HEK293 (cell line): ENCODE measurements at regions not wholly inside any gene's neighbourhood (a gene's known extent, or its start where the extent isn't known, plus 50 kb on each side); places are given as distances from the start of the nearest gene placed in this dataset.

Source experiments
- CTCF ChIA-PET: fragments of 350-600 bp; formaldehyde crosslinking; extraction: SDS; loops from one replicate; lab custom pipeline; 2021; ENCODE audit warnings: antibody characterized with exemption; lab: Yijun Ruan, JAX
- POLR2A ChIA-PET: fragments of 300-600 bp; formaldehyde crosslinking; extraction: SDS; loops from one replicate; lab custom pipeline; 2020; ENCODE audit warnings: antibody characterized with exemption, inconsistent platforms; lab: Yijun Ruan, JAX
- H3K27ac ChIP-seq: fragments of 200-500 bp; sonication (Bioruptor generic); 2 replicates; pipeline ENCODE4 v1.5.1; 2014; ENCODE audit warnings: low read depth, low read length, control low read depth, inconsistent platforms; ENCODE audit errors: extremely low read depth
- H3K36me3 ChIP-seq, 2 experiments: fragments of 200-500 bp in 1 of 2; sonication (Bioruptor generic) in 1 of 2; 1 replicate in 1 of 2; 2 replicates in 1 of 2; pipeline ENCODE4 v1.5.1; 2014 to 2017; ENCODE audit warnings: inconsistent platforms in 2 of 2, low read length in 2 of 2; ENCODE audit not compliant: control insufficient read depth in 2 of 2, insufficient read depth in 1 of 2
- H3K4me1 ChIP-seq: fragments of 200-500 bp; sonication (Bioruptor generic); 2 replicates; pipeline ENCODE4 v1.5.1; 2014; ENCODE audit warnings: mild to moderate bottlenecking, low read length, inconsistent platforms; ENCODE audit not compliant: control insufficient read depth, insufficient read depth
- H3K4me3 ChIP-seq: 2 replicates; pipeline ENCODE4 v1.5.1; 2011; ENCODE audit warnings: low read depth, mild to moderate bottlenecking, control low read depth, low read length, moderate library complexity
- H3K9me3 ChIP-seq: fragments of 200-500 bp; sonication (Bioruptor generic); 2 replicates; pipeline ENCODE4 v1.5.1; 2014; ENCODE audit warnings: low read depth, low read length, inconsistent platforms; ENCODE audit not compliant: control insufficient read depth, insufficient read depth
- MZF1 ChIP-seq: fragments of 450-650 bp; formaldehyde crosslinking; IDR thresholded peaks from 2 replicates; pipeline ENCODE4 v1.5.1; 2017; ENCODE audit warnings: missing biosample characterization, missing genetic modification characterization, borderline replicate concordance
- PRDM4 ChIP-seq: fragments of 450-650 bp; formaldehyde crosslinking; IDR thresholded peaks from 2 replicates; pipeline ENCODE4 v1.5.1; 2017; ENCODE audit warnings: missing biosample characterization, missing genetic modification characterization
- SCRT1 ChIP-seq: fragments of 450-650 bp; formaldehyde crosslinking; IDR thresholded peaks from 2 replicates; pipeline ENCODE4 v1.5.1; 2016; ENCODE audit warnings: missing biosample characterization, missing genetic modification characterization, borderline replicate concordance
- ZBTB11 ChIP-seq: fragments of 450-650 bp; formaldehyde crosslinking; conservative IDR thresholded peaks from 2 replicates; pipeline ENCODE4 v1.5.1; 2016; ENCODE audit warnings: low read depth, missing biosample characterization, missing genetic modification characterization
- ZNF10 ChIP-seq: fragments of 450-650 bp; formaldehyde crosslinking; IDR thresholded peaks from 2 replicates; pipeline ENCODE4 v1.5.1; 2017; ENCODE audit warnings: missing biosample characterization, missing genetic modification characterization
- ZNF18 ChIP-seq: fragments of 450-650 bp; formaldehyde crosslinking; IDR thresholded peaks from 2 replicates; pipeline ENCODE4 v1.5.1; 2016; ENCODE audit warnings: missing biosample characterization, missing genetic modification characterization
- ZNF184 ChIP-seq: fragments of 450-650 bp; IDR thresholded peaks from 2 replicates; pipeline ENCODE4 v1.5.1; 2018; ENCODE audit warnings: missing biosample characterization, mild to moderate bottlenecking, missing genetic modification characterization
- ZNF202 ChIP-seq: fragments of 450-650 bp; formaldehyde crosslinking; IDR thresholded peaks from 2 replicates; pipeline ENCODE4 v1.5.1; 2016; ENCODE audit warnings: missing biosample characterization, missing genetic modification characterization, borderline replicate concordance
- ZNF211 ChIP-seq: fragments of 450-650 bp; formaldehyde crosslinking; IDR thresholded peaks from 2 replicates; pipeline ENCODE4 v1.5.1; 2016; ENCODE audit warnings: low read depth, missing biosample characterization, missing genetic modification characterization
- ZNF248 ChIP-seq: fragments of 450-650 bp; formaldehyde crosslinking; IDR thresholded peaks from 2 replicates; pipeline ENCODE4 v1.5.1; 2017; ENCODE audit warnings: missing biosample characterization, missing genetic modification characterization
- ZNF302 ChIP-seq: fragments of 450-650 bp; formaldehyde crosslinking; IDR thresholded peaks from 2 replicates; pipeline ENCODE4 v1.5.1; 2016; ENCODE audit warnings: missing biosample characterization, missing genetic modification characterization, low read depth
- ZNF335 ChIP-seq: fragments of 450-650 bp; formaldehyde crosslinking; conservative IDR thresholded peaks from 2 replicates; pipeline ENCODE4 v1.5.1; 2016; ENCODE audit warnings: missing biosample characterization, missing genetic modification characterization
- ZNF341 ChIP-seq: fragments of 450-650 bp; formaldehyde crosslinking; IDR thresholded peaks from 2 replicates; pipeline ENCODE4; 2016; ENCODE audit warnings: low read depth, missing biosample characterization, missing genetic modification characterization
- ZNF350 ChIP-seq: fragments of 450-650 bp; formaldehyde crosslinking; IDR thresholded peaks from 2 replicates; pipeline ENCODE4 v1.5.0; 2017; ENCODE audit warnings: missing biosample characterization, mild to moderate bottlenecking, missing genetic modification characterization
- ZNF530 ChIP-seq: fragments of 450-650 bp; formaldehyde crosslinking; IDR thresholded peaks from 2 replicates; pipeline ENCODE4 v1.5.1; 2016; ENCODE audit warnings: low read depth, missing biosample characterization, missing genetic modification characterization
- ZNF558 ChIP-seq: fragments of 450-650 bp; formaldehyde crosslinking; IDR thresholded peaks from 2 replicates; pipeline ENCODE4 v1.5.1; 2016; ENCODE audit warnings: missing biosample characterization, missing genetic modification characterization
- ZNF623 ChIP-seq: fragments of 450-650 bp; formaldehyde crosslinking; IDR thresholded peaks from 2 replicates; pipeline ENCODE4 v1.5.1; 2016; ENCODE audit warnings: missing biosample characterization, missing genetic modification characterization
- ZNF629 ChIP-seq: fragments of 450-650 bp; formaldehyde crosslinking; IDR thresholded peaks from 2 replicates; pipeline ENCODE4 v1.5.1; 2017; ENCODE audit warnings: missing biosample characterization, missing genetic modification characterization
- ZNF677 ChIP-seq: fragments of 450-650 bp; IDR thresholded peaks from 2 replicates; pipeline ENCODE4 v1.5.0; 2018; ENCODE audit warnings: missing biosample characterization, mild to moderate bottlenecking, missing genetic modification characterization, moderate library complexity
- ZNF837 ChIP-seq: fragments of 450-650 bp; formaldehyde crosslinking; IDR thresholded peaks from 2 replicates; pipeline ENCODE4 v1.5.1; 2016; ENCODE audit warnings: missing biosample characterization, missing genetic modification characterization
- ZNF843 ChIP-seq: fragments of 450-650 bp; formaldehyde crosslinking; IDR thresholded peaks from 2 replicates; pipeline ENCODE4 v1.5.1; 2016; ENCODE audit warnings: missing biosample characterization, missing genetic modification characterization
- ZSCAN16 ChIP-seq: fragments of 450-650 bp; formaldehyde crosslinking; IDR thresholded peaks from 2 replicates; pipeline ENCODE4 v1.5.1; 2016; ENCODE audit warnings: missing biosample characterization, missing genetic modification characterization
- ZSCAN30 ChIP-seq: fragments of 450-650 bp; IDR thresholded peaks from 2 replicates; pipeline ENCODE4 v1.5.1; 2018; ENCODE audit warnings: missing biosample characterization, mild to moderate bottlenecking, missing genetic modification characterization, moderate library complexity
- TF ChIP-seq, protein P1 (sequence below): fragments of 450-650 bp; formaldehyde crosslinking; IDR thresholded peaks from 2 replicates; pipeline ENCODE4 v1.5.1; 2016; ENCODE audit warnings: missing biosample characterization, missing genetic modification characterization

- POLR2A ChIA-PET = no interaction called here
- H3K4me3 ChIP-seq = no peak overlapping the region
Observed at GRCh38 chr5:109945723-109946480, 256.2 kb downstream of the MAN2A1 start.

DNA sequence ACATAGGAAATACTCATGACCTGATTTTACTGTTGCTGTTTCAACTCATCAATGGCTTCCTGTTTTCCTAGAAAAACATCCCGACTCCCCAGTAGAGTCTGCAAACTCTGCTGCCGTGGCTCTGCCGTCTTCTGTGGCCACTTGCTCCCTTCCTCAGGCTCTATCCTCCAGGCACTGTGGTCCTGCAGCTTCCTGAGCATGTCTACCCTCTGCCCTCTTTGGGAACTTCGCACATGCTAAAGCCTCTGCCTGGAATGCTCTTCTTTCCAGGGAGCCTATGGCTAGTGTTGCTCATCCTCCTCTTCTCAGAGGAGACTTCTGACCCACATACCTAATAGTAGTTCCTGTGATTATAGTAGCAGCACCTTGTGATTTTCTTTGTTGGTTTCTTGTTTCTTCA lies 256.9 kb downstream of the MAN2A1 start:
- no peak overlapping the region for H3K27ac ChIP-seq
- ChIA-PET CTCF (no interaction called here), POLR2A (no interaction called here)
- TF ChIP-seq ZNF350 (tag by site-specific recombination) (no peak), ZSCAN30 (no peak), ZNF623 (tag by site-specific recombination) (no peak), ZNF248 (tag by site-specific recombination) (no peak), ZBTB11 (tag by site-specific recombination) (no peak), ZNF837 (no peak), ZSCAN16 (tag by site-specific recombination) (no peak), ZNF677 (tag by site-specific recombination) (no peak), ZNF341 (tag by site-specific recombination) (no peak), ZNF335 (tag by site-specific recombination) (no peak), ZNF202 (tag by site-specific recombination) (no peak), ZNF530 (tag by site-specific recombination) (no peak), ZNF184 (tag by site-specific recombination) (no peak), MZF1 (tag by site-specific recombination) (no peak), ZNF10 (tag by site-specific recombination) (no peak), ZNF211 (tag by site-specific recombination) (no peak), ZNF302 (tag by site-specific recombination) (no peak)
- TF ChIP-seq, protein P1, sequence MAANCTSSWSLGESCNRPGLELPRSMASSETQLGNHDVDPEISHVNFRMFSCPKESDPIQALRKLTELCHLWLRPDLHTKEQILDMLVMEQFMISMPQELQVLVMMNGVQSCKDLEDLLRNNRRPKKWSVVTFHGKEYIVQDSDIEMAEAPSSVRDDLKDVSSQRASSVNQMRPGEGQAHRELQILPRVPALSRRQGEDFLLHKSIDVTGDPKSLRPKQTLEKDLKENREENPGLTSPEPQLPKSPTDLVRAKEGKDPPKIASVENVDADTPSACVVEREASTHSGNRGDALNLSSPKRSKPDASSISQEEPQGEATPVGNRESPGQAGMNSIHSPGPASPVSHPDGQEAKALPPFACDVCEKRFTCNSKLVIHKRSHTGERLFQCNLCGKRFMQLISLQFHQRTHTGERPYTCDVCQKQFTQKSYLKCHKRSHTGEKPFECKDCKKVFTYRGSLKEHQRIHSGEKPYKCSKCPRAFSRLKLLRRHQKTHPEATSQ (tag by site-specific recombination) = no peak
- no peaks in the 10 kb centered on the region for H3K36me3 ChIP-seq
- no peaks in the 10 kb centered on the region for H3K9me3 ChIP-seq
- no peaks in the 10 kb centered on the region for H3K4me1 ChIP-seq
- H3K4me3 ChIP-seq = no peak overlapping the region

More at GRCh38 chr5:109945723-109946480, 256.2 kb downstream of the MAN2A1 start:
- TF ChIP-seq ZNF18 (tag by site-specific recombination) = no peak
- no peak for TF ChIP-seq ZNF558
- TF ChIP-seq ZNF843 (tag by site-specific recombination) = no peak
- TF ChIP-seq ZNF629 = no peak
- no peak for TF ChIP-seq SCRT1
- no peak for TF ChIP-seq PRDM4 (tag by site-specific recombination)
- H3K27ac ChIP-seq = no peak overlapping the region
- H3K9me3 ChIP-seq = no peaks in the 10 kb centered on the region
- H3K4me1 ChIP-seq = no peaks in the 10 kb centered on the region
- CTCF ChIA-PET = interaction anchor here (0.5 kb wide), 1 partner anchor 39 kb away, joined by 4 read pairs; no protein-coding TSS in a partner anchor
- no peaks in the 10 kb centered on the region for H3K36me3 ChIP-seq
